DOHH2 (cell line): ENCODE measurements at regions not wholly inside any gene's neighbourhood (a gene's known extent, or its start where the extent isn't known, plus 50 kb on each side); places are given as distances from the start of the nearest gene placed in this dataset.
"Not testable (repeated sequence)": the region's sequence is repeated elsewhere in the genome, so short reads cannot be mapped to it uniquely, and the experiment has no call there.

ENCODE experiments used
- H3F3A ChIP-seq: fragments of 200-600 bp; sonication (generic), shearing (Covaris generic); 2 replicates; pipeline ENCODE4 v1.6.0; 2016; ENCODE audit warnings: antibody characterized with exemption, mild to moderate bottlenecking; ENCODE audit not compliant: control insufficient read depth, insufficient read depth
- H3K27ac ChIP-seq: fragments of 200-600 bp; sonication (generic); 2 replicates; pipeline ENCODE4 v1.5.1; 2014; ENCODE audit warnings: low read depth, mild to moderate bottlenecking, low read length, moderate library complexity
- H3K27me3 ChIP-seq: fragments of 200-600 bp; sonication (generic); 2 replicates; pipeline ENCODE4 v1.6.1; 2014; ENCODE audit warnings: mild to moderate bottlenecking, low read length, mixed read lengths; ENCODE audit not compliant: control insufficient read depth
- H3K36me3 ChIP-seq: fragments of 200-600 bp; sonication (generic); 2 replicates; pipeline ENCODE4 v1.6.1; 2014; ENCODE audit warnings: mild to moderate bottlenecking, low read length, moderate library complexity, mixed read lengths; ENCODE audit not compliant: control insufficient read depth
- H3K4me1 ChIP-seq: fragments of 200-600 bp; sonication (generic); 2 replicates; pipeline ENCODE4 v1.6.1; 2014; ENCODE audit warnings: mild to moderate bottlenecking, low read length, mixed read lengths; ENCODE audit not compliant: control insufficient read depth
- H3K4me2 ChIP-seq: fragments of 200-600 bp; sonication (generic); 2 replicates; pipeline ENCODE4 v1.6.0; 2014; ENCODE audit warnings: mild to moderate bottlenecking, low read length, moderate library complexity
- H3K4me3 ChIP-seq: fragments of 200-600 bp; sonication (generic); 2 replicates; pipeline ENCODE4 v1.5.1; 2014; ENCODE audit warnings: mild to moderate bottlenecking, low read length, mixed read lengths
- H3K79me2 ChIP-seq: fragments of 200-600 bp; sonication (generic); 2 replicates; pipeline ENCODE4 v1.6.1; 2014; ENCODE audit warnings: mild to moderate bottlenecking, low read length, mixed read lengths; ENCODE audit not compliant: control insufficient read depth
- H3K9me2 ChIP-seq: fragments of 200-600 bp; sonication (generic); replicated peaks from 2 replicates; pipeline ENCODE4 v1.6.1; 2014; ENCODE audit warnings: mild to moderate bottlenecking, low read length, mixed read lengths; ENCODE audit not compliant: control insufficient read depth
- H3K9me3 ChIP-seq: fragments of 200-600 bp; sonication (generic); 2 replicates; pipeline ENCODE4 v1.6.1; 2014; ENCODE audit warnings: antibody characterized with exemption, low read length, mixed read lengths; ENCODE audit not compliant: control insufficient read depth, insufficient read depth
- H4K20me1 ChIP-seq: fragments of 200-600 bp; sonication (generic); 2 replicates; pipeline ENCODE4 v1.6.0; 2014; ENCODE audit warnings: low read depth, mild to moderate bottlenecking, antibody characterized with exemption, low read length, moderate library complexity; ENCODE audit not compliant: control insufficient read depth, insufficient read depth
- CTCF ChIP-seq: fragments of 200-600 bp; sonication (generic); IDR thresholded peaks from one replicate; pipeline ENCODE4 v1.5.1; 2014; ENCODE audit warnings: antibody characterized with exemption, mild to moderate bottlenecking, low read depth, low read length; ENCODE audit not compliant: poor library complexity, severe bottlenecking
- EZH2phosphoT487 ChIP-seq: fragments of 200-600 bp; sonication (generic); IDR thresholded peaks from 2 replicates; pipeline ENCODE4 v1.6.1; 2017; ENCODE audit warnings: borderline replicate concordance, mild to moderate bottlenecking, antibody characterized with exemption, low read length, moderate library complexity, mixed read lengths

- H3K36me3 ChIP-seq: no peaks in the 10 kb centered on the region
- H3K9me3 ChIP-seq: no peaks in the 10 kb centered on the region; the same call in 1 of the 2 replicates
- no peak for TF ChIP-seq EZH2phosphoT487
- TF ChIP-seq CTCF: no peak
- no peak overlapping the region for H3K4me2 ChIP-seq
- no peaks in the 10 kb centered on the region for H3F3A ChIP-seq
- no peaks in the 10 kb centered on the region for H3K4me1 ChIP-seq
- H3K79me2 ChIP-seq: no peaks in the 10 kb centered on the region
- no peaks in the 10 kb centered on the region for H3K9me2 ChIP-seq
- H3K27ac ChIP-seq: no peak overlapping the region
- H3K27me3 ChIP-seq: no peaks in the 10 kb centered on the region
- H4K20me1 ChIP-seq: no peaks in the 10 kb centered on the region
- no peak overlapping the region for H3K4me3 ChIP-seq
These were observed 214.8 kb upstream of the BTBD3 start for GRCh38 chr20:11702721-11703518.

GRCh38 chr20:11705512-11705911 lies 212.2 kb upstream of the BTBD3 start:
- no peaks in the 10 kb centered on the region for H3K9me2 ChIP-seq
- H3K4me2 ChIP-seq: no peak overlapping the region
- no peaks in the 10 kb centered on the region; the same call in 1 of the 2 replicates for H3K9me3 ChIP-seq
- no peaks in the 10 kb centered on the region for H3F3A ChIP-seq
- no peaks in the 10 kb centered on the region for H3K79me2 ChIP-seq
- no peak for TF ChIP-seq CTCF
- TF ChIP-seq EZH2phosphoT487: no peak
- H3K4me3 ChIP-seq: no peak overlapping the region
- no peaks in the 10 kb centered on the region for H4K20me1 ChIP-seq
- no peaks in the 10 kb centered on the region for H3K4me1 ChIP-seq
- H3K27me3 ChIP-seq: no peaks in the 10 kb centered on the region
- no peak overlapping the region for H3K27ac ChIP-seq
- no peaks in the 10 kb centered on the region for H3K36me3 ChIP-seq

GRCh38 chr20:11708223-11708622 lies 209.5 kb upstream of the BTBD3 start:
- H3K9me3 ChIP-seq, H3K4me1 ChIP-seq, H3K36me3 ChIP-seq, H3K79me2 ChIP-seq, H3K9me2 ChIP-seq, H3F3A ChIP-seq, H3K27ac ChIP-seq, H3K27me3 ChIP-seq, H3K4me2 ChIP-seq, H3K4me3 ChIP-seq, H4K20me1 ChIP-seq: not testable (repeated sequence)

GRCh38 chr20:11711214-11711613 lies 206.5 kb upstream of the BTBD3 start:
- no peaks in the 10 kb centered on the region for H4K20me1 ChIP-seq
- H3F3A ChIP-seq: no peaks in the 10 kb centered on the region
- H3K4me3 ChIP-seq: no peak overlapping the region
- no peaks in the 10 kb centered on the region for H3K79me2 ChIP-seq
- H3K9me2 ChIP-seq: no peaks in the 10 kb centered on the region
- no peaks in the 10 kb centered on the region for H3K4me1 ChIP-seq
- no peak overlapping the region for H3K4me2 ChIP-seq
- H3K27ac ChIP-seq: no peak overlapping the region
- TF ChIP-seq EZH2phosphoT487 (no peak), CTCF (no peak)
- H3K36me3 ChIP-seq: no peaks in the 10 kb centered on the region
- H3K9me3 ChIP-seq: no peaks in the 10 kb centered on the region
- no peaks in the 10 kb centered on the region for H3K27me3 ChIP-seq
